Tibial artery (tissue), 4 donors: ENCODE measurements at regions not wholly inside any gene's neighbourhood (a gene's known extent, or its start where the extent isn't known, plus 50 kb on each side); places are given as distances from the start of the nearest gene placed in this dataset.

ENCODE experiments used
- DNase-seq, 2 donors: peaks; one replicate each; pipeline ENCODE4 v3.0.0-alpha.2; 2019
- H3K27ac ChIP-seq, 2 donors: fragments of 200-600 bp; sonication (generic) in 1 of 2; 1 replicate in 1 of 2; 2 replicates in 1 of 2; pipeline ENCODE4 v1.5.1; 2018 to 2019; ENCODE audit warnings: mild to moderate bottlenecking in 1 of 2
- H3K27me3 ChIP-seq, 2 donors: fragments of 200-600 bp; sonication (generic) in 1 of 2; one replicate each; pipeline versions ENCODE4 v1.5.1 to v1.6.0; 2016 to 2019
- H3K36me3 ChIP-seq, 3 donors: fragments of 200-600 bp; sonication (generic) in 2 of 3; one replicate each; pipeline ENCODE4 v1.5.1; 2016 to 2019; ENCODE audit warnings: mild to moderate bottlenecking in 2 of 3
- H3K4me1 ChIP-seq, 4 donors: fragments of 200-600 bp; sonication (generic) in 2 of 4; 1 replicate in 3 of 4; 2 replicates in 1 of 4; pipeline ENCODE4 v1.5.1; 2016 to 2019
- H3K4me3 ChIP-seq, 2 donors: fragments of 200-600 bp; sonication (generic) in 1 of 2; 1 replicate in 1 of 2; 2 replicates in 1 of 2; pipeline ENCODE4 v1.5.1; 2018 to 2019; ENCODE audit warnings: mild to moderate bottlenecking in 2 of 2
- H3K9me3 ChIP-seq, 3 donors: fragments of 200-600 bp; sonication (generic) in 1 of 3; one replicate each; pipeline ENCODE4 v1.5.1; 2016 to 2019
- CTCF ChIP-seq, 2 experiments: fragments of 200-600 bp in 1 of 2; fragments of 450-650 bp in 1 of 2; IDR thresholded peaks; one replicate each; pipeline ENCODE4 v1.5.1; 2017 to 2019; ENCODE audit warnings: antibody characterized with exemption in 2 of 2, mild to moderate bottlenecking in 1 of 2, moderate library complexity in 1 of 2
- intact Hi-C: fragments of 100-400 bp; cut with DNase I; formaldehyde crosslinking; loops from one replicate; pipeline ENCODE4 v1.15.0; 2023; ENCODE audit warnings: low total_unique reads

GRCh38 chr9:19620326-19620725, 168.5 kb downstream of the SLC24A2 start:
- Histone ChIP-seq H3K4me3 (no peak overlapping the region), H3K27ac (no peak overlapping the region), H3K9me3 (no peaks in the 10 kb centered on the region), H3K27me3 (no peaks in the 10 kb centered on the region), H3K36me3 (no peaks in the 10 kb centered on the region), H3K4me1 (no peaks in the 10 kb centered on the region)
- intact Hi-C loops = no loop called here
- TF ChIP-seq CTCF (IDR thresholded peaks at IDR 0.05) = no peak
- no peak for DNase-seq

DNA sequence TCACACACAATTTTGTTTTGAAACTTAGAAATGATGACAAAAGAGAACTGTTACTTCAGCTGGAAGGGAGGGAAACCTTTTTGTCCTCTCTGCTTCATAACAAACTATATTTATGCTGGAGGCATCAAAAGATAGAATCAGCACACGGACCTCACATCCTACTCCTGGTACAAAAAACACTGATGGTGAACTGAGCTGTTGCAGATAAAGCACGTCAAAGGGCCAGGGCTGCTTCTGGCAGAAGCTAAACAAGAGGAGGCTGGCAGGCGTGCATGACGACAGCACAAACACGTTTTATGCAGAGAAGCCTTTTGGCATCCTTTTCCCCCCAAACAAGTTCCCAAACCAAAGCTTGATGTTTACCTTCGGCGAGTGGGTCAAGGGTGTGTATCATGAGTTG, 169.6 kb downstream of the SLC24A2 start:
- intact Hi-C loops = no loop called here

DNA sequence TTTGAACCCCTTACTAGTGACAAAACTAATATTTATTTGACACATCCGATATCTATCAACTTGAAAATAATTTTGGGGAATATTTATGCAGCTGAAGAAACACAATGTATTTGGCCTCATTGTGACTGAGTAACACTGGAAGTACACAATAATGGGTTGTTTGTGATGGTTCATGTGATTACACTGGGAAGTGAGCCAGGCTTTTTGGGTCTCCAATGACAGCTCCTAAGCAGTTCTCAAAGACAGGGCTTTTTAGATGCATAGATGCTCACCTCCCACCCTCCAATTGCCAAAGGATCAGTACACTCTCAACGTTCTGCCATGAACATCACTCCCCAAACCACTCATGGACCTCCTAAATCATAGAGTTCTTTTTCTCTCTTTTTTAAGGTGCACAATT, 170.0 kb downstream of the SLC24A2 start:
- intact Hi-C loops = no loop called here
- Histone ChIP-seq H3K9me3 (no peaks in the 10 kb centered on the region), H3K36me3 (no peaks in the 10 kb centered on the region), H3K27me3 (no peaks in the 10 kb centered on the region), H3K27ac (no peak overlapping the region), H3K4me1 (no peaks in the 10 kb centered on the region), H3K4me3 (no peak overlapping the region)
- DNase-seq = no peak
- no peak for TF ChIP-seq CTCF (IDR thresholded peaks at IDR 0.05)

More for the DNA sequence above, 169.6 kb downstream of the SLC24A2 start:
- DNase-seq = no peak
- no peak for TF ChIP-seq CTCF (IDR thresholded peaks at IDR 0.05)
- H3K27ac ChIP-seq = no peak overlapping the region
- no peaks in the 10 kb centered on the region for H3K27me3 ChIP-seq
- no peak overlapping the region for H3K4me3 ChIP-seq
- no peaks in the 10 kb centered on the region for H3K36me3 ChIP-seq
- H3K9me3 ChIP-seq = no peaks in the 10 kb centered on the region
- no peaks in the 10 kb centered on the region for H3K4me1 ChIP-seq

DNA sequence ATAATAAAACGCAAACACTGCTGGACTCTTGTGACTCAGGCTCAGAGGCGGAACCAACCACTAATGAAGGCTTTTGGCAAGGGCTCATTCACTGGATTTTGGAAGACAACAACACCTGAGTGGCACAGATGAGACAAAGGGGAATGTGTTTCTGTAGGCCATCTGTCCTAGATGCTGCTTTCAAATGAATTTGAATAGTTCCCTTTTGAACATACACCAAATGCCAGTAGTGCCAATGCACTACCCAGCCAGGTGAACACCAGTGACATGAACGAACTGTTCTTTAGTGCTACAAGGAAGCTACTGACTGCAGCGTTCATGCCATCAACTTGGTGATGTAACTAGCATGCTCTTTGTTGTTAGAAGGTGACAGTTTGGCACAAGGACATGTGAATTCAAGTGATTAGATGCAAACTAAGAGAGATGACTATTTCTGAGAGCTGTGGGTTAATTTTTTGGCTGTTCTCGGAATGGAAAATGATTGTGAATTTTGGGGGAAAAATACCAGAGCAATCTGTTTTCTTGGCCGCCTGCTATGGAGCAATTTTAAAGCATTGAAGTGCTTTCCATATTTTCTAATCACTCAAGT, 173.7 kb downstream of the SLC24A2 start:
- Histone ChIP-seq H3K27me3 (no peaks in the 10 kb centered on the region), H3K36me3 (no peaks in the 10 kb centered on the region), H3K4me1 (no peaks in the 10 kb centered on the region), H3K27ac (no peak overlapping the region), H3K9me3 (no peaks in the 10 kb centered on the region), H3K4me3 (no peak overlapping the region)
- intact Hi-C loops = no loop called here
- TF ChIP-seq CTCF (IDR thresholded peaks at IDR 0.05) = no peak
- DNase-seq = no peak

DNA sequence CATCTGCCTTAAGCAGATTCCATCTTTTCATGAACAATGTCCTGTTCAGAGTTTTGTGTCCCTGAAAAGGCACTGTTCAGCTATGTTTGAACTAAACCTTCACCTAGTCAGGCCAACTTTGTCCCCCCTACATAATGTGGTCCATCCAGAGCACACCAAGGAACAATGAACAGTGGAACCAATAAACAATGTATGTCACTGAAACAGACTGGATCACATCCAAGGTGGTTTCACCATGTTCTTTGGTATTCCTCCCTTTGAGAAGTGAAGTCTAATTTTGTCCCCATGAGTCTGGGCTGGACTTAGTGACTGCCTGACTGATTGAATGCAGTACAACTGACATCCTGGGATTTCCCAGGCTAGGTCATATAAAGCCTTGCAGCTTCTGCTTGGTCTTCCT, 174.5 kb downstream of the SLC24A2 start:
- Histone ChIP-seq H3K27me3 (no peaks in the 10 kb centered on the region), H3K36me3 (no peaks in the 10 kb centered on the region), H3K9me3 (no peaks in the 10 kb centered on the region), H3K4me1 (no peaks in the 10 kb centered on the region), H3K27ac (no peak overlapping the region), H3K4me3 (no peak overlapping the region)
- no peak for TF ChIP-seq CTCF (IDR thresholded peaks at IDR 0.05)
- no peak for DNase-seq
- intact Hi-C loops = no loop called here

DNA sequence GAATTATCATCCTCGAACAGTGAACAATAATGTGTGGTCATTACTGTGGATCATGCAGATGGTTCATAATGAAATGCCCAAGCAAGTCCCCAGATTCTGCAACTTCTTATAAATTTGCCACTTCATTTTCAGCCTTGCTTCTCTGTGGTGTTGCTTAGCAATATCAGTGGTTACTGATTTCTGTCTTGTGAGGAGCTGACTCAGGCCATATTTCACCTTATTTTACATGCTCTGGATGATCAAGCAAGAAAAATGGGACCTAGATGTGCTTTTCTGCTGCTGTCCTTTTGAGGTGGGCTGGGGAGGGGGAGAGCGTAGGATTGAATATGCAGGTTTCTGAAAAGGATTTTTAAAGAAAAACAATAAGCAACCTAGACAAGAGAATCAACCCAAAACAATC, 188.3 kb downstream of the SLC24A2 start:
- H3K4me1 ChIP-seq = no peaks in the 10 kb centered on the region
- H3K36me3 ChIP-seq = no peaks in the 10 kb centered on the region
- no peak overlapping the region for H3K27ac ChIP-seq
- H3K4me3 ChIP-seq = no peak overlapping the region
- DNase-seq = no peak
- intact Hi-C loops = no loop called here
- no peaks in the 10 kb centered on the region for H3K9me3 ChIP-seq
- TF ChIP-seq CTCF (IDR thresholded peaks at IDR 0.05) = no peak
- H3K27me3 ChIP-seq = no peaks in the 10 kb centered on the region
